HUDEP-2 (cell line): ENCODE measurements at regions not wholly inside any gene's neighbourhood (a gene's known extent, or its start where the extent isn't known, plus 50 kb on each side); places are given as distances from the start of the nearest gene placed in this dataset.
"Not testable (repeated sequence)": the region's sequence is repeated elsewhere in the genome, so short reads cannot be mapped to it uniquely, and the experiment has no call there.

Experiments used
- DNase-seq, 76 experiments: peaks; one replicate each; lab custom pipeline; 2025; ENCODE audit not compliant: unreplicated experiment in 76 of 76; lab: John Stamatoyannopoulos, UW

GRCh38 chr20:12838261-12838866 lies 170.4 kb upstream of the SPTLC3 start:
- DNase-seq, result no peak

GRCh38 chr20:12847872-12848271 lies 160.9 kb upstream of the SPTLC3 start:
- DNase-seq, result no peak

GRCh38 chr20:12849225-12849910 lies 159.4 kb upstream of the SPTLC3 start:
- no peak for DNase-seq

GRCh38 chr20:12857643-12858042 lies 151.1 kb upstream of the SPTLC3 start:
- not testable (repeated sequence) for DNase-seq

GRCh38 chr20:12860619-12861247 lies 148.0 kb upstream of the SPTLC3 start:
- DNase-seq, result no peak

GRCh38 chr20:12869669-12870068 lies 139.1 kb upstream of the SPTLC3 start:
- no peak for DNase-seq

- no peak for DNase-seq
Measured at GRCh38 chr20:12870588-12870987, 138.2 kb upstream of the SPTLC3 start.

- DNase-seq, result no peak
Measured at GRCh38 chr20:12874933-12875332, 133.8 kb upstream of the SPTLC3 start.

- DNase-seq, result no peak
Measured at GRCh38 chr20:12875510-12875909, 133.3 kb upstream of the SPTLC3 start.

- DNase-seq, result no peak
Measured at GRCh38 chr20:12882832-12883506, 125.8 kb upstream of the SPTLC3 start.

GRCh38 chr20:12883507-12883885 lies 125.3 kb upstream of the SPTLC3 start:
- no peak for DNase-seq

- no peak for DNase-seq
Measured at GRCh38 chr20:12886618-12887363, 122.0 kb upstream of the SPTLC3 start.

- no peak for DNase-seq
Measured at GRCh38 chr20:12891643-12892042, 117.1 kb upstream of the SPTLC3 start.

GRCh38 chr20:12893019-12893418 lies 115.8 kb upstream of the SPTLC3 start:
- DNase-seq, result no peak

GRCh38 chr20:12893653-12894052 lies 115.1 kb upstream of the SPTLC3 start:
- no peak for DNase-seq

GRCh38 chr20:12894089-12894488 lies 114.7 kb upstream of the SPTLC3 start:
- no peak for DNase-seq

- no peak for DNase-seq
Measured at GRCh38 chr20:12896180-12896579, 112.6 kb upstream of the SPTLC3 start.

- no peak for DNase-seq
Measured at GRCh38 chr20:12902992-12903391, 105.8 kb upstream of the SPTLC3 start.

GRCh38 chr20:12906361-12906760 lies 102.4 kb upstream of the SPTLC3 start:
- no peak for DNase-seq

GRCh38 chr20:12911372-12911771 lies 97.4 kb upstream of the SPTLC3 start:
- no peak for DNase-seq
